ENCODE measurements at regions not wholly inside any gene's neighbourhood (a gene's known extent, or its start where the extent isn't known, plus 50 kb on each side); places are given as distances from the start of the nearest gene placed in this dataset.

GRCh38 chr6:22081709-22082108, 215.1 kb downstream of the PRL start:
- TF ChIP-seq CTCF (conservative IDR thresholded peaks at IDR 0.05; ENCODE audit: low read depth, low read length), result no peak
- no peak for TF ChIP-seq RAD21 (IDR thresholded peaks at IDR 0.05; ENCODE audit: low read length)
- TF ChIP-seq NFE2L2 (IDR thresholded peaks at IDR 0.05; ENCODE audit: low read depth, low read length), result no peak
- no peak for TF ChIP-seq MXI1 (IDR thresholded peaks at IDR 0.05; ENCODE audit: borderline replicate concordance, low read depth, low read length)
- TF ChIP-seq SMC3 (IDR thresholded peaks at IDR 0.05; ENCODE audit: low read depth, low read length), result no peak
- no peak for TF ChIP-seq RCOR1 (IDR thresholded peaks at IDR 0.05; ENCODE audit: insufficient replicate concordance, low read length)
- no peak for TF ChIP-seq POLR2A (IDR thresholded peaks at IDR 0.05; ENCODE audit: low read depth, low read length)
- TF ChIP-seq BHLHE40 (IDR thresholded peaks at IDR 0.05; ENCODE audit: low read depth, low read length), result no peak
- no peak for TF ChIP-seq MAZ (IDR thresholded peaks at IDR 0.05; ENCODE audit: borderline replicate concordance, low read depth, low read length)
- no peak for TF ChIP-seq RFX5 (IDR thresholded peaks at IDR 0.05; ENCODE audit: low read depth, low read length)
